ENCODE measurements at regions not wholly inside any gene's neighbourhood (a gene's known extent, or its start where the extent isn't known, plus 50 kb on each side); places are given as distances from the start of the nearest gene placed in this dataset.
A peak's percentile ranks its signal among the peaks of the same experiment; 100 is the strongest.

GRCh38 chr3:102176333-102177050 lies 258.3 kb upstream of the ZPLD1 start:
- TF ChIP-seq CTCF (conservative IDR thresholded peaks at IDR 0.05; ENCODE audit: low read depth, low read length): no peak
- DNase-seq (ENCODE audit: low read depth): no peak
- no peak overlapping the region for H3K4me3 ChIP-seq (ENCODE audit: low read depth, low read length)

- DNase-seq (ENCODE audit: low read depth): no peak
- H3K4me3 ChIP-seq (ENCODE audit: low read depth, low read length): no peak overlapping the region
- TF ChIP-seq CTCF (conservative IDR thresholded peaks at IDR 0.05; ENCODE audit: low read depth, low read length): no peak
Observed at GRCh38 chr3:102177075-102177755, 257.6 kb upstream of the ZPLD1 start.

- no peak for DNase-seq (ENCODE audit: low read depth)
- no peak for TF ChIP-seq CTCF (conservative IDR thresholded peaks at IDR 0.05; ENCODE audit: low read depth, low read length)
Observed at GRCh38 chr3:102178817-102179216, 256.0 kb upstream of the ZPLD1 start.

GRCh38 chr3:102179326-102180177 lies 255.3 kb upstream of the ZPLD1 start:
- no peak overlapping the region for H3K4me3 ChIP-seq (ENCODE audit: low read depth, low read length)
- no peak for TF ChIP-seq CTCF (conservative IDR thresholded peaks at IDR 0.05; ENCODE audit: low read depth, low read length)
- DNase-seq (ENCODE audit: low read depth): peak; percentile 62

More at GRCh38 chr3:102178817-102179216, 256.0 kb upstream of the ZPLD1 start:
- H3K4me3 ChIP-seq (ENCODE audit: low read depth, low read length): no peak overlapping the region

- peak; percentile 96 for DNase-seq (ENCODE audit: low read depth)
Observed at GRCh38 chr3:102180280-102180931, 254.4 kb upstream of the ZPLD1 start.

More at GRCh38 chr3:102180280-102180931, 254.4 kb upstream of the ZPLD1 start:
- H3K4me3 ChIP-seq (ENCODE audit: low read depth, low read length): no peak overlapping the region
- TF ChIP-seq CTCF (conservative IDR thresholded peaks at IDR 0.05; ENCODE audit: low read depth, low read length): no peak
